B cell (primary cell): ENCODE measurements at regions not wholly inside any gene's neighbourhood (a gene's known extent, or its start where the extent isn't known, plus 50 kb on each side); places are given as distances from the start of the nearest gene placed in this dataset.

Experiments
- ATAC-seq: fragments of 200-7000 bp; cut with Tn5 transposase; one replicate; pipeline ENCODE4 v1.10.0; 2021; ENCODE audit warnings: low read depth, mild to moderate bottlenecking, moderate number of reproducible peaks, moderate library complexity
- CTCF ChIA-PET: fragments of 350-600 bp; sonication (Branson Sonifier 250); formaldehyde crosslinking; loops from one replicate; lab custom pipeline; 2021; ENCODE audit warnings: antibody characterized with exemption, inconsistent platforms; lab: Charles Lee
- POLR2A ChIA-PET: fragments of 350-600 bp; sonication (Branson Sonifier 250); formaldehyde crosslinking; loops from one replicate; lab custom pipeline; 2021; ENCODE audit warnings: antibody characterized with exemption; lab: Charles Lee
- DNase-seq: peaks from one replicate; pipeline ENCODE4 v3.0.0; 2013
- H2AFZ ChIP-seq: 2 replicates; pipeline ENCODE4 v1.6.1; 2012; ENCODE audit warnings: mild to moderate bottlenecking, low read depth, low read length; ENCODE audit not compliant: insufficient read depth, poor library complexity, severe bottlenecking
- H3K27ac ChIP-seq, 2 donors: 1 replicate in 1 of 2; 2 replicates in 1 of 2; pipeline ENCODE4 v1.5.1; 2012 to 2013; ENCODE audit warnings: low read length in 2 of 2, mild to moderate bottlenecking in 2 of 2, moderate library complexity in 1 of 2
- H3K27me3 ChIP-seq, 4 experiments: fragments of 200-600 bp in 1 of 4; sonication (generic) in 1 of 4; replicated peaks in 1 of 4; 1 replicate in 2 of 4; 2 replicates in 2 of 4; pipeline versions ENCODE4 v1.6.1 to v1.7.0; 2013 to 2016; ENCODE audit warnings: low read length in 3 of 4, mild to moderate bottlenecking in 2 of 4, mixed read lengths in 1 of 4, moderate library complexity in 1 of 4; ENCODE audit not compliant: insufficient read depth in 4 of 4, control insufficient read depth in 3 of 4; ENCODE audit errors: control extremely low read depth in 1 of 4
- H3K36me3 ChIP-seq, 2 experiments: replicated peaks in 1 of 2; 1 replicate in 1 of 2; 2 replicates in 1 of 2; pipeline versions ENCODE4 v1.6.1 to v1.7.1; 2013; ENCODE audit warnings: low read length in 1 of 2; ENCODE audit not compliant: insufficient read depth in 2 of 2, control insufficient read depth in 1 of 2; ENCODE audit errors: control extremely low read depth in 1 of 2, extremely low read depth in 1 of 2
- H3K4me1 ChIP-seq, 2 donors: fragments of 200-600 bp in 1 of 2; sonication (generic) in 1 of 2; 1 replicate in 1 of 2; 2 replicates in 1 of 2; pipeline versions ENCODE4 v1.5.1 to v1.6.1; 2013 to 2017; ENCODE audit warnings: low read length in 2 of 2; ENCODE audit not compliant: control insufficient read depth in 2 of 2, insufficient read depth in 2 of 2
- H3K4me2 ChIP-seq: replicated peaks from 2 replicates; pipeline ENCODE3; 2012; ENCODE audit warnings: mild to moderate bottlenecking, low read depth, low read length; ENCODE audit not compliant: poor library complexity, severe bottlenecking
- H3K4me3 ChIP-seq, 5 experiments: fragments of 200-600 bp in 1 of 5; sonication (generic) in 1 of 5; 1 replicate in 3 of 5; 2 replicates in 2 of 5; pipeline versions ENCODE4 v1.5.1 to v1.7.0; 2011 to 2016; ENCODE audit warnings: low read length in 4 of 5, mild to moderate bottlenecking in 4 of 5, low read depth in 2 of 5, control low read depth in 1 of 5, moderate library complexity in 1 of 5; ENCODE audit not compliant: insufficient read depth in 1 of 5; ENCODE audit errors: control extremely low read depth in 1 of 5, extremely low read depth in 1 of 5
- H3K79me2 ChIP-seq: fragments of 200-600 bp; sonication (generic); one replicate; pipeline ENCODE4 v1.6.0; 2016; ENCODE audit warnings: low read length; ENCODE audit not compliant: control insufficient read depth, insufficient read depth
- H3K9ac ChIP-seq: fragments of 200-600 bp; sonication (generic); 2 replicates; pipeline ENCODE4 v1.6.1; 2017; ENCODE audit warnings: mild to moderate bottlenecking, low read length, moderate library complexity
- H3K9me3 ChIP-seq, 3 donors: one replicate each; pipeline versions ENCODE4 v1.6.1 to v1.7.1; 2013; ENCODE audit warnings: low read length in 2 of 3; ENCODE audit not compliant: control insufficient read depth in 2 of 3, insufficient read depth in 1 of 3; ENCODE audit errors: control extremely low read depth in 1 of 3
- H4K20me1 ChIP-seq: 2 replicates; pipeline ENCODE4 v1.6.0; 2012; ENCODE audit warnings: mild to moderate bottlenecking, low read length; ENCODE audit not compliant: insufficient read depth, control insufficient read depth, poor library complexity, severe bottlenecking
- H3K27ac Mint-ChIP-seq: one replicate; pipeline ENCODE4 v1.8.0; 2021; ENCODE audit warnings: mixed read lengths
- H3K27me3 Mint-ChIP-seq: one replicate; pipeline ENCODE4 v1.8.0; 2021; ENCODE audit warnings: mixed read lengths
- H3K4me1 Mint-ChIP-seq: one replicate; pipeline ENCODE4 v1.8.0; 2021; ENCODE audit warnings: mixed read lengths
- H3K4me3 Mint-ChIP-seq: one replicate; pipeline ENCODE4 v1.8.0; 2021; ENCODE audit warnings: mixed read lengths
- H3K9me3 Mint-ChIP-seq: one replicate; pipeline ENCODE4 v1.8.0; 2022; ENCODE audit warnings: mixed read lengths; ENCODE audit not compliant: insufficient read depth
- EZH2 ChIP-seq: IDR thresholded peaks from 2 replicates; pipeline ENCODE4 v1.6.1; 2012; ENCODE audit warnings: borderline replicate concordance, low read depth, mild to moderate bottlenecking, moderate library complexity, low read length; ENCODE audit not compliant: insufficient read depth, poor library complexity, severe bottlenecking
- WGBS: methylation state at CpG from one replicate; pipeline ENCODE4 v1.1.5; 2013; ENCODE audit warnings: missing lambda C conversion rate; ENCODE audit not compliant: insufficient coverage; 5-methylcytosine and 5-hydroxymethylcytosine counted together
- intact Hi-C: fragments of 100-400 bp; cut with micrococcal nuclease; formaldehyde crosslinking; loops from one replicate; pipeline ENCODE4 v1.10.0; 2022
- TF ChIP-seq, protein P1 (sequence below): fragments of 200-600 bp; IDR thresholded peaks from one replicate; pipeline ENCODE4 v1.8.0; 2022; ENCODE audit warnings: antibody characterized with exemption, mild to moderate bottlenecking

- no peak for TF ChIP-seq EZH2
- TF ChIP-seq, protein P1, sequence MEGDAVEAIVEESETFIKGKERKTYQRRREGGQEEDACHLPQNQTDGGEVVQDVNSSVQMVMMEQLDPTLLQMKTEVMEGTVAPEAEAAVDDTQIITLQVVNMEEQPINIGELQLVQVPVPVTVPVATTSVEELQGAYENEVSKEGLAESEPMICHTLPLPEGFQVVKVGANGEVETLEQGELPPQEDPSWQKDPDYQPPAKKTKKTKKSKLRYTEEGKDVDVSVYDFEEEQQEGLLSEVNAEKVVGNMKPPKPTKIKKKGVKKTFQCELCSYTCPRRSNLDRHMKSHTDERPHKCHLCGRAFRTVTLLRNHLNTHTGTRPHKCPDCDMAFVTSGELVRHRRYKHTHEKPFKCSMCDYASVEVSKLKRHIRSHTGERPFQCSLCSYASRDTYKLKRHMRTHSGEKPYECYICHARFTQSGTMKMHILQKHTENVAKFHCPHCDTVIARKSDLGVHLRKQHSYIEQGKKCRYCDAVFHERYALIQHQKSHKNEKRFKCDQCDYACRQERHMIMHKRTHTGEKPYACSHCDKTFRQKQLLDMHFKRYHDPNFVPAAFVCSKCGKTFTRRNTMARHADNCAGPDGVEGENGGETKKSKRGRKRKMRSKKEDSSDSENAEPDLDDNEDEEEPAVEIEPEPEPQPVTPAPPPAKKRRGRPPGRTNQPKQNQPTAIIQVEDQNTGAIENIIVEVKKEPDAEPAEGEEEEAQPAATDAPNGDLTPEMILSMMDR = no peak
- H3K27me3 ChIP-seq = no peaks in the 10 kb centered on the region
- no peaks in the 10 kb centered on the region for H3K79me2 ChIP-seq
- H3K4me2 ChIP-seq = no peak overlapping the region
- H3K9ac ChIP-seq = no peak overlapping the region
- ATAC-seq = no peak
- Mint-ChIP-seq H3K4me3 (no peak overlapping the region), H3K27me3 (peaks cover 4% of the 10 kb centered on the region), H3K4me1 (peaks cover 4% of the 10 kb centered on the region), H3K27ac (no peak overlapping the region), H3K9me3 (no peaks in the 10 kb centered on the region)
- H2AFZ ChIP-seq = no peak overlapping the region
- CTCF ChIA-PET = no interaction called here
- no peaks in the 10 kb centered on the region for H4K20me1 ChIP-seq
- POLR2A ChIA-PET = no interaction called here
- no peak overlapping the region for H3K4me3 ChIP-seq
- no peak for DNase-seq
- no peaks in the 10 kb centered on the region for H3K4me1 ChIP-seq
- no peaks in the 10 kb centered on the region for H3K9me3 ChIP-seq
- H3K36me3 ChIP-seq = no peaks in the 10 kb centered on the region
- H3K27ac ChIP-seq = no peak overlapping the region
- WGBS = 83% methylated on average over 8 of the region's 8 CpGs
- intact Hi-C loops = no loop called here
These were observed 50.5 kb upstream of the RAP1B start for GRCh38 chr12:68559984-68560850.

- no peaks in the 10 kb centered on the region for H3K27me3 Mint-ChIP-seq
- no peak overlapping the region for H3K27ac Mint-ChIP-seq
- Histone ChIP-seq H3K4me2 (no peak overlapping the region), H3K9me3 (no peaks in the 10 kb centered on the region), H3K79me2 (no peaks in the 10 kb centered on the region), H3K9ac (no peak overlapping the region), H3K4me1 (no peaks in the 10 kb centered on the region), H3K27me3 (no peaks in the 10 kb centered on the region), H2AFZ (no peak overlapping the region), H3K36me3 (no peaks in the 10 kb centered on the region), H3K4me3 (no peak overlapping the region), H4K20me1 (no peaks in the 10 kb centered on the region), H3K27ac (no peak overlapping the region)
- 100% methylated on average over 3 of the region's 5 CpGs for WGBS
- intact Hi-C loops = no loop called here
- no peak for ATAC-seq
- no peak for TF ChIP-seq EZH2
- TF ChIP-seq, protein P1 = no peak
- DNase-seq = no peak
- CTCF ChIA-PET = no interaction called here
- H3K4me1 Mint-ChIP-seq = peaks cover 4% of the 10 kb centered on the region
- no peaks in the 10 kb centered on the region for H3K9me3 Mint-ChIP-seq
- H3K4me3 Mint-ChIP-seq = no peak overlapping the region
- POLR2A ChIA-PET = interaction anchor here (0.7 kb wide), 1 partner anchor 11 kb away, joined by 10 read pairs; no protein-coding TSS in a partner anchor
These were observed 49.8 kb upstream of the RAP1B start for GRCh38 chr12:68560851-68561422.
